ENCODE measurements at regions not wholly inside any gene's neighbourhood (a gene's known extent, or its start where the extent isn't known, plus 50 kb on each side); places are given as distances from the start of the nearest gene placed in this dataset.

DNA sequence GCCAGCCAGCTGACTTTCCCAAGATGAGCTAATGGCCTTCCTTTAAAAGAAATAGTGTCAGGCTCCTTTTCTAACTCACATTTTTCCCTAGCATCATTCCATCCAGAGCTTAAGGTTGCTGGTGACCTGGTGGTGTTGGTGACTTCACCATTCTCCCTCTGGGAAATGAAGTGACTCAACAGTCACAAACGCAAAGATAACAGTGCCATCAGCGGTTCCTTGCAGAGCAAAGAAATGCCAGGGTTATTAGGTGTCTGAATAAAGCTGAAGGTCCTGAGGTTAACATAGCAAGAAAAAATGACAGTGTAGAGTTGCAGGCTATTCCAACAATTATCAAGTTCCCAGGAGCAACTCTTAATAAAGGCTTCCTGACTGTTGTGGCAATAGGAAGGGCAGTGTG, 111.8 kb upstream of the SLC44A1 start:
- no peaks in the 10 kb centered on the region for H3K36me3 Mint-ChIP-seq (ENCODE audit: insufficient read depth)
- TF ChIP-seq, protein P1, sequence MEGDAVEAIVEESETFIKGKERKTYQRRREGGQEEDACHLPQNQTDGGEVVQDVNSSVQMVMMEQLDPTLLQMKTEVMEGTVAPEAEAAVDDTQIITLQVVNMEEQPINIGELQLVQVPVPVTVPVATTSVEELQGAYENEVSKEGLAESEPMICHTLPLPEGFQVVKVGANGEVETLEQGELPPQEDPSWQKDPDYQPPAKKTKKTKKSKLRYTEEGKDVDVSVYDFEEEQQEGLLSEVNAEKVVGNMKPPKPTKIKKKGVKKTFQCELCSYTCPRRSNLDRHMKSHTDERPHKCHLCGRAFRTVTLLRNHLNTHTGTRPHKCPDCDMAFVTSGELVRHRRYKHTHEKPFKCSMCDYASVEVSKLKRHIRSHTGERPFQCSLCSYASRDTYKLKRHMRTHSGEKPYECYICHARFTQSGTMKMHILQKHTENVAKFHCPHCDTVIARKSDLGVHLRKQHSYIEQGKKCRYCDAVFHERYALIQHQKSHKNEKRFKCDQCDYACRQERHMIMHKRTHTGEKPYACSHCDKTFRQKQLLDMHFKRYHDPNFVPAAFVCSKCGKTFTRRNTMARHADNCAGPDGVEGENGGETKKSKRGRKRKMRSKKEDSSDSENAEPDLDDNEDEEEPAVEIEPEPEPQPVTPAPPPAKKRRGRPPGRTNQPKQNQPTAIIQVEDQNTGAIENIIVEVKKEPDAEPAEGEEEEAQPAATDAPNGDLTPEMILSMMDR (IDR thresholded peaks at IDR 0.05; ENCODE audit: unreplicated experiment) = no peak
- H3K27me3 Mint-ChIP-seq = no peaks in the 10 kb centered on the region
- peaks cover 4% of the 10 kb centered on the region for H3K4me1 Mint-ChIP-seq (ENCODE audit: low read depth)
- no peak overlapping the region for H3K27ac Mint-ChIP-seq
- no peaks in the 10 kb centered on the region for H3K9me3 Mint-ChIP-seq (ENCODE audit: low read depth)
- no peak for DNase-seq (ENCODE audit: low spot score, unreplicated experiment)
- H3K4me3 Mint-ChIP-seq (ENCODE audit: low read depth) = no peak overlapping the region

DNA sequence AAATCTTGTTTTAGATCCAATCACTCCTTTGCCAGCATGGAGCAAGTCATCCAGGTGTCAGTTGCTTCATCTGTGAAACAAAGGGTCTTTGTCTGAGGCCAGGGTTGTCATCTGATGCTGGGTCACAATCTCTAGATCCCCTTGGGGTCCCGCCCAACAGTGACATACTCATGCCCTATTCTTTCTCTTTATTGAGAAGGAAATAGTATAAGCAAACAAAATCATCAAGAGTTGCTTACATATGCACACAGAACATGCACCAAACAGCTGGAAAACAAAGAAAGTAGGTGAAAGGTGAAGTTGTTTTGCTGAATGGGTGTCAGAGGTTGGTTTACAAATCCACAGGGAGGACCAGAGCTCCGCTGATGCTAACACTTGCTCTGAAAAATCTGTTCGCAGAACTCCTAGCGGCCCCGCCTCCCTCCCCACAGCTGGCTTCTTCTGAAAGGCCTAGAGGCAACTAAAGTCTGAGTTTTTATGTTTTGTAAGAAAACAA, 106.1 kb upstream of the SLC44A1 start:
- H3K9me3 Mint-ChIP-seq (ENCODE audit: low read depth) = no peaks in the 10 kb centered on the region
- H3K4me1 Mint-ChIP-seq (ENCODE audit: low read depth) = peaks cover 11% of the 10 kb centered on the region
- TF ChIP-seq, protein P1 (IDR thresholded peaks at IDR 0.05; ENCODE audit: unreplicated experiment) = no peak
- DNase-seq (ENCODE audit: low spot score, unreplicated experiment) = no peak
- peak overlapping the region; percentile 75 for H3K27ac Mint-ChIP-seq
- peaks cover 6% of the 10 kb centered on the region for H3K27me3 Mint-ChIP-seq
- no peak overlapping the region for H3K4me3 Mint-ChIP-seq (ENCODE audit: low read depth)
- no peaks in the 10 kb centered on the region for H3K36me3 Mint-ChIP-seq (ENCODE audit: insufficient read depth)

DNA sequence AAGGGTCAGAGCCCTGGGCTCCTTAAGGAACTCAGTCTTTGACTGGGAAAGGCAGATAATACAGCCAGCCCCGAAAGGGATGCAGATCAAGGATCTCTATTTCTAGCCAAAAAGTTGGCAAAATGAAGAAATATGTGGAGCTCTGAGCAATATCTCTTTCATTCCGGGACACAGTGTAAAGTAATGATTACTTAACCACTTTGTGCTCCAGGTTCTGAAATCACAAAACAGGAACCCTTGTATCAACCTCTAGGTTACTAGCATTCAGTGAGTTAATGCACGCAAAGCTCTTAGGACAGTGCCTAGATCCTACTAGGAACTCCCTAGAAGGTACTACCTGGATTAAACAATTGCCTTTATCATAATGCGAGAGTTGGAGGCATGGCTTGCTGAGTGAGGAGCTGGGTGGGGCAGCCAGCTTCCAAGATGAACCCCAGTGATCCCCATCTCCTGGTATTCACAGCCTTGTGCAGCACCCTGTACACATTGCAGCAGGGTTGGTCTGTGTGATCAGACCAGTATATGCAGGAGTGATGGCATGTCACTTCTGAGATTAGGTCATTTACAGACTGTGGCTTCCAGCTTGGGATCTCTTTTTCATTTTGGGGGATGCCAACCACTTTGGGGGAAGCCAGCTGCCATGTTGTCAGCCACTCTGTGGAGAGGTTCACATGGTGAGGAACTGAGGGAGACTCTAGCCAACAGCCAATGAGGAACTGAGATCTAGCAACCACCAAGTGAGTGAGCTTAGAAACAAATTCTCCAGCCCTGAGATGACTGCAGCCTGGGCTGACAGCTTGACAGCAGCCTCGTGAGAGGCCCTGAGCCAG, 103.1 kb upstream of the SLC44A1 start:
- peaks cover 11% of the 10 kb centered on the region for H3K4me1 Mint-ChIP-seq (ENCODE audit: low read depth)
- H3K27me3 Mint-ChIP-seq = peaks cover 12% of the 10 kb centered on the region
- TF ChIP-seq, protein P1 (IDR thresholded peaks at IDR 0.05; ENCODE audit: unreplicated experiment) = no peak
- H3K4me3 Mint-ChIP-seq (ENCODE audit: low read depth) = no peak overlapping the region
- DNase-seq (ENCODE audit: low spot score, unreplicated experiment) = no peak
- H3K27ac Mint-ChIP-seq = no peak overlapping the region
- H3K36me3 Mint-ChIP-seq (ENCODE audit: insufficient read depth) = no peaks in the 10 kb centered on the region
- no peaks in the 10 kb centered on the region for H3K9me3 Mint-ChIP-seq (ENCODE audit: low read depth)

DNA sequence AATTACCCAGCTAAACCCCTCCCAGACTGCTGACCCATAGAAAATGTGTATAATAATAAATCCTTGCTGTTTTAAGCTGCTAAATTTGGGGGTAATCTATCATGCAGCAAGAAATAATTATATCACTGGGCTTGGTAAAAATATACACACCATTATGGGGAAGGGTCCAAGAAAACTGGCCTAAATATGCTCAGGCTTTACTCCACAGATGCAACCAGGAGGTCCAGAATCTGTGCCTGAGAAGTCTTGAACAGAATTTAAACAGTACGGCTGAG, 102.5 kb upstream of the SLC44A1 start:
- no peak for DNase-seq (ENCODE audit: low spot score, unreplicated experiment)
- Mint-ChIP-seq H3K4me3 (ENCODE audit: low read depth) (no peak overlapping the region), H3K27ac (no peak overlapping the region), H3K4me1 (ENCODE audit: low read depth) (peaks cover 11% of the 10 kb centered on the region), H3K9me3 (ENCODE audit: low read depth) (no peaks in the 10 kb centered on the region), H3K27me3 (peaks cover 12% of the 10 kb centered on the region), H3K36me3 (ENCODE audit: insufficient read depth) (no peaks in the 10 kb centered on the region)
- TF ChIP-seq, protein P1 (IDR thresholded peaks at IDR 0.05; ENCODE audit: unreplicated experiment) = no peak

DNA sequence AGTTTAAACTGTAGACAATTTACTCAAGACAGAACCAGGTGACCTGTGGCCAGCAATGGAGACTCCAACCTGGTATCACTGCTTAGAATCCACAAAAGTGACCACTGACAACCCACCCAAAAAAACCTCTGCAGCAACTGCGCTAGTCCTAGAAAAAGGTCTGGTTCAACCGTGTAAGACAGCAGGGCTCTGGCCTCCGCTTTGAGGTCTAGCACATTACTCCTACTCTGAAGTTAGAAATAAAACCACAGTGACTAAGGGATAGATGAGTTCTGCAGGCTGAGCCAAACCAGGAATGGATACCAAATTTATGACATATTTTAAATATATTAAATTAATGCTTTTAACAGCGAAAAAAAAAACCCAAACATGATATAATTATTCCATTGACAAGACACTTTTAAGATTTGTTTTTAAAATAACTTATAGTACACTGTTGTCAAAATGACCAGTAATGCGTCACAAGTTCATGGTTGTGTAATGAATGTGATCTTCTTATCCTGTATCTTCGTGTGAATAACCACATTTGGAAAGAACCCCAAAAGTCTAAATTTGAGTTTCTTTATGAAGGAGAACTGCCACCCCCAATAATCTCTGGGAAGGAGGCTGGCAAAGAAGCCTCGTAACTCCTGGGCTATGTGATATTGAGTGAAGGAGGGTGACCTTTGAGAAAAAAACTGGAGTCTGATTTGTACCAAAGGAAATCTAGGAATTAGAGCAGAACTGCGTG, 101.9 kb upstream of the SLC44A1 start:
- H3K27me3 Mint-ChIP-seq = peaks cover 12% of the 10 kb centered on the region
- DNase-seq (ENCODE audit: low spot score, unreplicated experiment) = no peak
- H3K4me1 Mint-ChIP-seq (ENCODE audit: low read depth) = peaks cover 11% of the 10 kb centered on the region
- H3K9me3 Mint-ChIP-seq (ENCODE audit: low read depth) = no peaks in the 10 kb centered on the region
- H3K36me3 Mint-ChIP-seq (ENCODE audit: insufficient read depth) = no peaks in the 10 kb centered on the region
- no peak overlapping the region for H3K4me3 Mint-ChIP-seq (ENCODE audit: low read depth)
- TF ChIP-seq, protein P1 (IDR thresholded peaks at IDR 0.05; ENCODE audit: unreplicated experiment) = no peak
- H3K27ac Mint-ChIP-seq = no peak overlapping the region
